GM19099 (cell line): ENCODE measurements at regions not wholly inside any gene's neighbourhood (a gene's known extent, or its start where the extent isn't known, plus 50 kb on each side); places are given as distances from the start of the nearest gene placed in this dataset.

Source experiments
- POLR2A ChIP-seq: IDR thresholded peaks from 3 replicates; pipeline ENCODE4 v1.6.1; 2011; ENCODE audit warnings: low read depth; ENCODE audit not compliant: insufficient read length; ENCODE audit errors: extremely low read depth

GRCh38 chr2:75277111-75277510, 77.8 kb upstream of the TACR1 start:
- TF ChIP-seq POLR2A, result no peak

- TF ChIP-seq POLR2A, result no peak
These were observed 77.0 kb upstream of the TACR1 start for GRCh38 chr2:75276093-75277029.

GRCh38 chr2:75274936-75275335, 75.6 kb upstream of the TACR1 start:
- TF ChIP-seq POLR2A, result no peak

GRCh38 chr2:75268112-75268511, 68.8 kb upstream of the TACR1 start:
- TF ChIP-seq POLR2A, result no peak

- TF ChIP-seq POLR2A, result no peak
These were observed 62.6 kb upstream of the TACR1 start for GRCh38 chr2:75261923-75262322.

- TF ChIP-seq POLR2A, result no peak
These were observed 61.6 kb upstream of the TACR1 start for GRCh38 chr2:75260946-75261345.

GRCh38 chr2:75258620-75259019, 59.3 kb upstream of the TACR1 start:
- no peak for TF ChIP-seq POLR2A

- no peak for TF ChIP-seq POLR2A
These were observed 57.2 kb upstream of the TACR1 start for GRCh38 chr2:75256485-75256884.

GRCh38 chr2:75253526-75253925, 54.2 kb upstream of the TACR1 start:
- no peak for TF ChIP-seq POLR2A

GRCh38 chr2:75251896-75252295, 52.6 kb upstream of the TACR1 start:
- TF ChIP-seq POLR2A, result no peak
